PC-9 (cell line): ENCODE measurements at regions not wholly inside any gene's neighbourhood (a gene's known extent, or its start where the extent isn't known, plus 50 kb on each side); places are given as distances from the start of the nearest gene placed in this dataset.

Experiments used
- BruUV-seq: library from RNA; stranded (reverse); fragments of 400-500 nt; replicated peaks from 2 replicates; lab custom pipeline; 2021; lab: Mats Ljungman, UMichigan
- CTCF ChIA-PET: fragments of 300-600 bp; sonication (Branson Sonifier 250); formaldehyde crosslinking; loops from one replicate; lab custom pipeline; 2022; ENCODE audit warnings: antibody characterized with exemption; lab: Charles Lee
- POLR2A ChIA-PET: fragments of 300-600 bp; sonication (Branson Sonifier 250); formaldehyde crosslinking; loops from one replicate; lab custom pipeline; 2022; ENCODE audit warnings: antibody characterized with exemption; ENCODE audit not compliant: unreplicated experiment; lab: Charles Lee
- DNase-seq, 2 experiments: peaks; one replicate each; pipeline versions ENCODE4 v3.0.0 to v3.0.0-alpha.2; 2015 to 2022; ENCODE audit warnings: mixed read lengths in 1 of 2
- H2AFZ ChIP-seq: fragments of 200-600 bp; sonication (generic); 2 replicates; pipeline ENCODE4 v1.8.1; 2017; ENCODE audit warnings: antibody characterized with exemption
- H3F3A ChIP-seq: fragments of 200-600 bp; sonication (generic); 2 replicates; pipeline ENCODE4 v1.8.1; 2017; ENCODE audit warnings: antibody characterized with exemption, mild to moderate bottlenecking, low read depth; ENCODE audit not compliant: insufficient read depth
- H3K27ac ChIP-seq: fragments of 200-600 bp; sonication (generic); 2 replicates; pipeline ENCODE4 v1.6.1; 2016; ENCODE audit warnings: mixed run types
- H3K27me3 ChIP-seq: fragments of 200-600 bp; sonication (generic); 2 replicates; pipeline ENCODE4 v1.6.1; 2016; ENCODE audit warnings: low read depth, mixed run types; ENCODE audit not compliant: insufficient read depth
- H3K36me3 ChIP-seq: fragments of 200-600 bp; sonication (generic); 2 replicates; pipeline ENCODE4 v1.6.1; 2016; ENCODE audit warnings: low read depth, mixed run types
- H3K4me1 ChIP-seq: fragments of 200-600 bp; sonication (generic); replicated peaks from 2 replicates; pipeline ENCODE4 v1.6.1; 2016; ENCODE audit warnings: mixed run types; ENCODE audit not compliant: insufficient read depth
- H3K4me2 ChIP-seq: fragments of 200-600 bp; sonication (generic); 2 replicates; pipeline ENCODE4 v1.6.1; 2017; ENCODE audit warnings: mixed run types
- H3K4me3 ChIP-seq: fragments of 200-600 bp; sonication (generic); 2 replicates; pipeline ENCODE4 v1.6.1; 2016; ENCODE audit warnings: mixed run types
- H3K79me2 ChIP-seq: fragments of 200-600 bp; sonication (generic); 2 replicates; pipeline ENCODE4 v1.6.1; 2017; ENCODE audit warnings: low read depth, mixed run types
- H3K9me2 ChIP-seq: fragments of 200-600 bp; sonication (generic); 2 replicates; pipeline ENCODE4 v1.8.1; 2017; ENCODE audit warnings: mild to moderate bottlenecking; ENCODE audit not compliant: insufficient read depth
- H3K9me3 ChIP-seq: fragments of 200-600 bp; sonication (generic); 2 replicates; pipeline ENCODE4 v1.8.1; 2016; ENCODE audit warnings: low read depth; ENCODE audit not compliant: insufficient read depth
- H4K20me1 ChIP-seq: fragments of 200-600 bp; sonication (generic); 2 replicates; pipeline ENCODE4 v1.8.1; 2017; ENCODE audit not compliant: insufficient read depth
- EZH2 ChIP-seq: fragments of 200-600 bp; sonication (generic); IDR thresholded peaks from 2 replicates; pipeline ENCODE4 v1.8.0; 2017; ENCODE audit warnings: antibody characterized with exemption, low read depth
- intact Hi-C: fragments of 100-400 bp; cut with micrococcal nuclease; formaldehyde crosslinking; loops from one replicate; pipeline ENCODE4 v1.10.0; 2022; ENCODE audit not compliant: unreplicated experiment
- TF ChIP-seq, protein P1 (sequence below): fragments of 200-600 bp; sonication (generic); conservative IDR thresholded peaks from 2 replicates; pipeline ENCODE4 v1.6.1; 2017; ENCODE audit warnings: mixed run types, antibody characterized with exemption, mild to moderate bottlenecking, moderate library complexity

DNA sequence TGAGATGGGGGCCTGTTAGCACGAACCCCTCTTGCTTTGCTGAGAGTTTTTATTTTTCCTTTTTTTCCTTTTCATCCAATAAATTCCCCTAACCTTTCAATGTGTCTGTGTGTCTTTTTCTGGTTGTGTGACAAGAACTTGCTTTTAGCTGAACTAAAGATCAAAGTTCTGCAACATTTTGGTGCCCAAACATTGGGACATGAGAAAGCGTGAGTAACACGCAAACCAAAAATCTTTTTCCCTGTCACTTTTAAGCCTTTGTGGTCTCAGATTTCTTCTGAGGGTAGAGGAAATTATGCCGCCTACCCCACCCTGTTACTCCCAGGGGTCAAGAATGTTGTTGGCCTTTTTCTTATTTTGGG lies 141.8 kb upstream of the CPXCR1 start:
- no peak overlapping the region for H3K4me2 ChIP-seq
- no peak for DNase-seq

DNA sequence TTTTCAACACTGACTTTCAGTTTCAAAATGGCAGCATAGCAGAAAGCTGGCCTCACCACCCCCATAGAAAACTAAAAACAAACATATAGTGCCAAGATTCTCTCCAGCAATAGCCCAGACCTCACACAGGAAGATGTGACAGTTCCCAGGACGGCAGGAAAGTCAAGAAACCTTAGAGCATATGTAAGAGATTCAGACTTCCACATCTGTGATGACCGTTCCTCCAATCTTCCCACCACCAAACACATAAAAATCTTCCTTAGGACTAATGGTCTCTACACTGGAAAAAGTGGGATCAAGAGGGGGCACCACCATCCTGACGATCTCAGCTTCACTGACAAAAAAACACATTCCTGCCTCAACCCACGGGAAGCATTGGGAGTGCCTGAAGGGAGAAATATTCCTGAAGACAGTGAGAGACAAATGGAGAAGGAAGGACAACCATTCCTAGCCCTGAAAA lies 134.1 kb upstream of the CPXCR1 start:
- BruUV-seq, result no TSS peak
- H2AFZ ChIP-seq, result no peak overlapping the region
- no peaks in the 10 kb centered on the region for H4K20me1 ChIP-seq
- intact Hi-C loops, result loop anchor here (2.0 kb wide), 1 partner anchor 476 kb away; no protein-coding TSS in a partner anchor
- H3K9me2 ChIP-seq, result no peaks in the 10 kb centered on the region
- no peak overlapping the region for H3K4me3 ChIP-seq
- ChIA-PET CTCF (no interaction called here), POLR2A (no interaction called here)
- H3K36me3 ChIP-seq, result no peaks in the 10 kb centered on the region
- H3K27me3 ChIP-seq, result no peaks in the 10 kb centered on the region
- H3K9me3 ChIP-seq, result no peaks in the 10 kb centered on the region
- H3K4me1 ChIP-seq, result no peaks in the 10 kb centered on the region
- H3K79me2 ChIP-seq, result no peaks in the 10 kb centered on the region
- H3F3A ChIP-seq, result no peaks in the 10 kb centered on the region
- no peak for DNase-seq
- TF ChIP-seq, protein P1, sequence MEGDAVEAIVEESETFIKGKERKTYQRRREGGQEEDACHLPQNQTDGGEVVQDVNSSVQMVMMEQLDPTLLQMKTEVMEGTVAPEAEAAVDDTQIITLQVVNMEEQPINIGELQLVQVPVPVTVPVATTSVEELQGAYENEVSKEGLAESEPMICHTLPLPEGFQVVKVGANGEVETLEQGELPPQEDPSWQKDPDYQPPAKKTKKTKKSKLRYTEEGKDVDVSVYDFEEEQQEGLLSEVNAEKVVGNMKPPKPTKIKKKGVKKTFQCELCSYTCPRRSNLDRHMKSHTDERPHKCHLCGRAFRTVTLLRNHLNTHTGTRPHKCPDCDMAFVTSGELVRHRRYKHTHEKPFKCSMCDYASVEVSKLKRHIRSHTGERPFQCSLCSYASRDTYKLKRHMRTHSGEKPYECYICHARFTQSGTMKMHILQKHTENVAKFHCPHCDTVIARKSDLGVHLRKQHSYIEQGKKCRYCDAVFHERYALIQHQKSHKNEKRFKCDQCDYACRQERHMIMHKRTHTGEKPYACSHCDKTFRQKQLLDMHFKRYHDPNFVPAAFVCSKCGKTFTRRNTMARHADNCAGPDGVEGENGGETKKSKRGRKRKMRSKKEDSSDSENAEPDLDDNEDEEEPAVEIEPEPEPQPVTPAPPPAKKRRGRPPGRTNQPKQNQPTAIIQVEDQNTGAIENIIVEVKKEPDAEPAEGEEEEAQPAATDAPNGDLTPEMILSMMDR, result no peak
- no peak for TF ChIP-seq EZH2
- no peak overlapping the region for H3K4me2 ChIP-seq
- no peak overlapping the region for H3K27ac ChIP-seq

More for the DNA sequence above, 141.8 kb upstream of the CPXCR1 start:
- Histone ChIP-seq H3F3A (no peaks in the 10 kb centered on the region), H3K27me3 (no peaks in the 10 kb centered on the region), H3K9me3 (no peaks in the 10 kb centered on the region), H3K4me3 (no peak overlapping the region), H4K20me1 (no peaks in the 10 kb centered on the region), H2AFZ (no peak overlapping the region), H3K4me1 (no peaks in the 10 kb centered on the region), H3K9me2 (no peaks in the 10 kb centered on the region), H3K79me2 (no peaks in the 10 kb centered on the region), H3K27ac (no peak overlapping the region), H3K36me3 (no peaks in the 10 kb centered on the region)
- intact Hi-C loops, result no loop called here
- ChIA-PET CTCF (no interaction called here), POLR2A (no interaction called here)
- TF ChIP-seq, protein P1, result no peak
- TF ChIP-seq EZH2, result no peak
- BruUV-seq, result no TSS peak

DNA sequence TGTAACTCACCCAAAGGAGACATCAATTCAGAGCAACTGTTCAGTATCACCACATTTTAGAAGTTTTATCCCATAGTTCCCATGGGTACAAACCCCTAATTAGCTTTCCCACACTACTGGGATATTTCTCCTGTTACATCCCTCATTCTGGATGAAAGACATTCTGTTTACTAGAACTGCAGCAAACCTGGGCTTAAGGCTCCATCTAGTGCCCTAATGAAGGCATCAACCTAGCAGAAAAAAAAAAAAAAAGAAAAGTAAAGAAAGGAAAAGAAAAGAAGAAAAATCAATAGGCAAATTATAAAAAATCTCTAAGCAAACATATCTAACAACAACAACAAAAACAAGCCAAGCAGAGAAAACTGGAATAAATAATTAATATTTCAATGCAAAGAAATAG lies 133.7 kb upstream of the CPXCR1 start:
- Histone ChIP-seq H3K4me3 (no peak overlapping the region), H4K20me1 (no peaks in the 10 kb centered on the region), H3K36me3 (no peaks in the 10 kb centered on the region), H3K79me2 (no peaks in the 10 kb centered on the region), H3K27ac (no peak overlapping the region), H3F3A (no peaks in the 10 kb centered on the region), H3K4me2 (no peak overlapping the region), H3K9me2 (no peaks in the 10 kb centered on the region), H3K9me3 (no peaks in the 10 kb centered on the region), H3K4me1 (no peaks in the 10 kb centered on the region), H2AFZ (no peak overlapping the region), H3K27me3 (no peaks in the 10 kb centered on the region)
- ChIA-PET POLR2A (no interaction called here), CTCF (no interaction called here)
- TF ChIP-seq EZH2, result no peak
- TF ChIP-seq, protein P1, result peak; percentile 60
- intact Hi-C loops, result loop anchor here (2.0 kb wide), 1 partner anchor 477 kb away; no protein-coding TSS in a partner anchor
- BruUV-seq, result no TSS peak
- DNase-seq, result no peak
